Activated CD8-positive, alpha-beta T cell treated with anti-CD3 and anti-CD28 coated beads for 36 hours (primary cell): ENCODE measurements at regions not wholly inside any gene's neighbourhood (a gene's known extent, or its start where the extent isn't known, plus 50 kb on each side); places are given as distances from the start of the nearest gene placed in this dataset.

ENCODE experiments used
- ATAC-seq: fragments of 200-7000 bp; cut with Tn5 transposase; one replicate; pipeline ENCODE4 v1.10.0; 2021; ENCODE audit warnings: mild to moderate bottlenecking, moderate library complexity
- CTCF ChIA-PET: fragments of 350-600 bp; sonication (Branson Sonifier 250); formaldehyde crosslinking; loops from one replicate; lab custom pipeline; 2021; ENCODE audit warnings: antibody characterized with exemption; lab: Charles Lee
- POLR2A ChIA-PET: fragments of 350-600 bp; sonication (Branson Sonifier 250); formaldehyde crosslinking; loops from one replicate; lab custom pipeline; 2021; ENCODE audit warnings: antibody characterized with exemption; lab: Charles Lee
- DNase-seq: peaks from one replicate; pipeline ENCODE4 v3.0.0-alpha.2; 2020
- H3K27ac Mint-ChIP-seq: one replicate; pipeline ENCODE4 v1.8.0; 2021; ENCODE audit warnings: mild to moderate bottlenecking, mixed read lengths
- H3K27me3 Mint-ChIP-seq: one replicate; pipeline ENCODE4 v1.8.0; 2021; ENCODE audit warnings: mixed read lengths
- H3K36me3 Mint-ChIP-seq: one replicate; pipeline ENCODE4 v1.8.0; 2021; ENCODE audit warnings: low read depth, mixed read lengths
- H3K4me1 Mint-ChIP-seq: one replicate; pipeline ENCODE4 v1.8.0; 2021; ENCODE audit warnings: low read depth, mixed read lengths
- H3K4me3 Mint-ChIP-seq: one replicate; pipeline ENCODE4 v1.8.0; 2021; ENCODE audit warnings: mild to moderate bottlenecking, moderate library complexity, mixed read lengths
- H3K9me3 Mint-ChIP-seq: one replicate; pipeline ENCODE4 v1.8.0; 2021; ENCODE audit warnings: mixed read lengths
- CTCF ChIP-seq: fragments of 200-600 bp; IDR thresholded peaks from one replicate; pipeline ENCODE4 v1.8.0; 2022; ENCODE audit warnings: antibody characterized with exemption, mild to moderate bottlenecking
- intact Hi-C: fragments of 100-400 bp; cut with micrococcal nuclease; formaldehyde crosslinking; loops from one replicate; pipeline ENCODE4 v1.10.0; 2022

GRCh38 chr6:76347539-76347938, 275.1 kb upstream of the IMPG1 start:
- ChIA-PET CTCF (no interaction called here), POLR2A (no interaction called here)
- Mint-ChIP-seq H3K27ac (no peak overlapping the region), H3K9me3 (peaks cover 3% of the 10 kb centered on the region), H3K4me3 (no peak overlapping the region), H3K4me1 (no peaks in the 10 kb centered on the region), H3K27me3 (no peaks in the 10 kb centered on the region), H3K36me3 (no peaks in the 10 kb centered on the region)
- ATAC-seq (no peak), DNase-seq (no peak)
- intact Hi-C loops = no loop called here
- no peak for TF ChIP-seq CTCF

- H3K4me1 Mint-ChIP-seq = no peaks in the 10 kb centered on the region
- no peaks in the 10 kb centered on the region for H3K27me3 Mint-ChIP-seq
- no peak overlapping the region for H3K4me3 Mint-ChIP-seq
- ChIA-PET CTCF (no interaction called here), POLR2A (no interaction called here)
- DNase-seq (no peak), ATAC-seq (no peak)
- no peaks in the 10 kb centered on the region for H3K36me3 Mint-ChIP-seq
- TF ChIP-seq CTCF = no peak
- no peak overlapping the region for H3K27ac Mint-ChIP-seq
- H3K9me3 Mint-ChIP-seq = peaks cover 7% of the 10 kb centered on the region
- intact Hi-C loops = no loop called here
Measured at GRCh38 chr6:76342611-76343160, 270.2 kb upstream of the IMPG1 start.

GRCh38 chr6:76330031-76330430, 257.6 kb upstream of the IMPG1 start:
- POLR2A ChIA-PET = no interaction called here
- DNase-seq (no peak), ATAC-seq (no peak)
- Mint-ChIP-seq H3K27ac (no peak overlapping the region), H3K4me1 (no peaks in the 10 kb centered on the region), H3K4me3 (no peak overlapping the region), H3K27me3 (no peaks in the 10 kb centered on the region), H3K9me3 (peaks cover 27% of the 10 kb centered on the region), H3K36me3 (no peaks in the 10 kb centered on the region)
- TF ChIP-seq CTCF = no peak
- intact Hi-C loops = no loop called here
- CTCF ChIA-PET = interaction anchor here (1.5 kb wide), 1 partner anchor 9 kb away, joined by 4 read pairs; no protein-coding TSS in a partner anchor

GRCh38 chr6:76326871-76327270, 254.4 kb upstream of the IMPG1 start:
- H3K27me3 Mint-ChIP-seq = no peaks in the 10 kb centered on the region
- no peak for DNase-seq
- no peaks in the 10 kb centered on the region for H3K4me1 Mint-ChIP-seq
- ATAC-seq = no peak
- H3K27ac Mint-ChIP-seq = no peak overlapping the region
- no peak for TF ChIP-seq CTCF
- H3K36me3 Mint-ChIP-seq = no peaks in the 10 kb centered on the region
- CTCF ChIA-PET = no interaction called here
- POLR2A ChIA-PET = no interaction called here
- intact Hi-C loops = no loop called here
- H3K4me3 Mint-ChIP-seq = no peak overlapping the region
- peaks cover 16% of the 10 kb centered on the region for H3K9me3 Mint-ChIP-seq
